ENCODE measurements at regions not wholly inside any gene's neighbourhood (a gene's known extent, or its start where the extent isn't known, plus 50 kb on each side); places are given as distances from the start of the nearest gene placed in this dataset.

- DNase-seq (ENCODE audit: low read depth in 4 of 4, low spot score in 1 of 4), result no peak
Observed at GRCh38 chr1:58312461-58312860, 234.1 kb downstream of the OMA1 start.

- DNase-seq (ENCODE audit: low read depth in 4 of 4, low spot score in 1 of 4), result no peak
Observed at GRCh38 chr1:58310881-58311280, 235.6 kb downstream of the OMA1 start.

GRCh38 chr1:58310469-58310868, 236.1 kb downstream of the OMA1 start:
- DNase-seq (ENCODE audit: low read depth in 4 of 4, low spot score in 1 of 4), result no peak

GRCh38 chr1:58308206-58308605, 238.3 kb downstream of the OMA1 start:
- DNase-seq (ENCODE audit: low read depth in 4 of 4, low spot score in 1 of 4), result no peak

GRCh38 chr1:58307431-58307830, 239.1 kb downstream of the OMA1 start:
- DNase-seq (ENCODE audit: low read depth in 4 of 4, low spot score in 1 of 4), result no peak

GRCh38 chr1:58305622-58306021, 240.9 kb downstream of the OMA1 start:
- no peak for DNase-seq (ENCODE audit: low read depth in 4 of 4, low spot score in 1 of 4)

- no peak for DNase-seq (ENCODE audit: low read depth in 4 of 4, low spot score in 1 of 4)
Observed at GRCh38 chr1:58304346-58304975, 242.1 kb downstream of the OMA1 start.

- DNase-seq (ENCODE audit: low read depth in 4 of 4, low spot score in 1 of 4), result no peak
Observed at GRCh38 chr1:58303841-58304240, 242.7 kb downstream of the OMA1 start.

- DNase-seq (ENCODE audit: low read depth in 4 of 4, low spot score in 1 of 4), result no peak
Observed at GRCh38 chr1:58293388-58293787, 253.1 kb downstream of the OMA1 start.

- no peak for DNase-seq (ENCODE audit: low read depth in 4 of 4, low spot score in 1 of 4)
Observed at GRCh38 chr1:58290685-58291372, 255.7 kb downstream of the OMA1 start.

GRCh38 chr1:58288624-58289142, 257.8 kb downstream of the OMA1 start:
- DNase-seq (ENCODE audit: low read depth in 4 of 4, low spot score in 1 of 4), result no peak

- DNase-seq (ENCODE audit: low read depth in 4 of 4, low spot score in 1 of 4), result no peak
Observed at GRCh38 chr1:58287894-58288623, 258.5 kb downstream of the OMA1 start.

- no peak for DNase-seq (ENCODE audit: low read depth in 4 of 4, low spot score in 1 of 4)
Observed at GRCh38 chr1:58284225-58284510, 262.4 kb downstream of the OMA1 start.

- DNase-seq (ENCODE audit: low read depth in 4 of 4, low spot score in 1 of 4), result no peak
Observed at GRCh38 chr1:58283388-58284224, 262.9 kb downstream of the OMA1 start.

GRCh38 chr1:58282623-58283387, 263.7 kb downstream of the OMA1 start:
- DNase-seq (ENCODE audit: low read depth in 4 of 4, low spot score in 1 of 4), result no peak

GRCh38 chr1:58266242-58266641, 280.3 kb downstream of the OMA1 start:
- DNase-seq (ENCODE audit: low read depth in 4 of 4, low spot score in 1 of 4), result no peak

- no peak for DNase-seq (ENCODE audit: low read depth in 4 of 4, low spot score in 1 of 4)
Observed at GRCh38 chr1:58264462-58264861, 282.1 kb downstream of the OMA1 start.

- no peak for DNase-seq (ENCODE audit: low read depth in 4 of 4, low spot score in 1 of 4)
Observed at GRCh38 chr1:58262702-58263101, 283.8 kb downstream of the OMA1 start.

GRCh38 chr1:58258082-58258481, 288.4 kb downstream of the OMA1 start:
- no peak for DNase-seq (ENCODE audit: low read depth in 4 of 4, low spot score in 1 of 4)

GRCh38 chr1:58257003-58257402, 289.5 kb downstream of the OMA1 start:
- DNase-seq (ENCODE audit: low read depth in 4 of 4, low spot score in 1 of 4), result no peak

- no peak for DNase-seq (ENCODE audit: low read depth in 4 of 4, low spot score in 1 of 4)
Observed at GRCh38 chr1:58256546-58256945, 290.0 kb downstream of the OMA1 start.

All from stimulated activated CD4-positive, alpha-beta T cell treated with anti-CD3 and anti-CD28 coated beads, Interleukin-1b, Interleukin-23, amount 100 ng/mL, for 24 hours (primary cell).